SH-SY5Y (cell line): ENCODE measurements at regions not wholly inside any gene's neighbourhood (a gene's known extent, or its start where the extent isn't known, plus 50 kb on each side); places are given as distances from the start of the nearest gene placed in this dataset.

Experiments used
- GATA2 ChIP-seq: IDR thresholded peaks from 2 replicates; pipeline ENCODE4 v1.6.1; 2011; ENCODE audit warnings: mild to moderate bottlenecking, low read depth, low read length
- GATA3 ChIP-seq: IDR thresholded peaks from 2 replicates; pipeline ENCODE4 v1.6.1; 2011; ENCODE audit warnings: low read depth, mild to moderate bottlenecking, low read length, moderate library complexity

- TF ChIP-seq GATA2 (no peak), GATA3 (no peak)
Observed at GRCh38 chr7:25850216-25850615, 301.8 kb upstream of the NFE2L3 start.
